SK-N-SH (cell line): ENCODE measurements at regions not wholly inside any gene's neighbourhood (a gene's known extent, or its start where the extent isn't known, plus 50 kb on each side); places are given as distances from the start of the nearest gene placed in this dataset.
A peak's percentile ranks its signal among the peaks of the same experiment; 100 is the strongest.

Source experiments
- CTCF ChIA-PET: fragments of 300-600, 350-600 bp; formaldehyde crosslinking; extraction: SDS; loops from one replicate; lab custom pipeline; 2021; lab: Yijun Ruan, JAX
- POLR2A ChIA-PET: fragments of 350-600 bp; sonication (Branson Sonifier 250); formaldehyde crosslinking; extraction: SDS; loops from one replicate; lab custom pipeline; 2020; ENCODE audit warnings: antibody characterized with exemption, inconsistent platforms; lab: Yijun Ruan, JAX
- DNase-seq: peaks from one replicate; pipeline ENCODE4 v3.0.0; 2012
- H2AFZ ChIP-seq: fragments of 200-600 bp; sonication (generic); 2 replicates; pipeline ENCODE4 v1.8.1; 2016; ENCODE audit warnings: antibody characterized with exemption, mild to moderate bottlenecking, low read depth
- H3F3A ChIP-seq: fragments of 200-600 bp; sonication (generic); replicated peaks from 2 replicates; pipeline ENCODE3; 2016; ENCODE audit warnings: antibody characterized with exemption, mild to moderate bottlenecking; ENCODE audit not compliant: insufficient read depth
- H3K27ac ChIP-seq, 2 experiments: fragments of 200-500 bp in 1 of 2; fragments of 200-600 bp in 1 of 2; sonication (Bioruptor generic) in 1 of 2; sonication (generic), shearing (Covaris generic) in 1 of 2; 2 replicates each; pipeline versions ENCODE4 v1.5.1 to v1.6.1; 2014 to 2016; ENCODE audit warnings: low read depth in 2 of 2, inconsistent platforms in 1 of 2, low read length in 1 of 2, mild to moderate bottlenecking in 1 of 2, mixed read lengths in 1 of 2
- H3K27me3 ChIP-seq: fragments of 200-600 bp; sonication (generic), shearing (Covaris generic); 2 replicates; pipeline ENCODE4 v1.6.1; 2016; ENCODE audit warnings: mixed run types; ENCODE audit not compliant: insufficient read depth
- H3K36me3 ChIP-seq, 2 experiments: fragments of 200-500 bp in 1 of 2; fragments of 200-600 bp in 1 of 2; sonication (Bioruptor generic) in 1 of 2; sonication (generic) in 1 of 2; replicated peaks in 1 of 2; 2 replicates each; pipeline versions ENCODE3 to v1.5.1; 2014 to 2016; ENCODE audit warnings: low read length in 1 of 2, mild to moderate bottlenecking in 1 of 2; ENCODE audit not compliant: insufficient read depth in 2 of 2, control insufficient read depth in 1 of 2
- H3K4me1 ChIP-seq, 2 experiments: fragments of 200-500 bp in 1 of 2; fragments of 200-600 bp in 1 of 2; sonication (Bioruptor generic) in 1 of 2; sonication (generic), shearing (Covaris generic) in 1 of 2; 2 replicates each; pipeline versions ENCODE4 v1.5.1 to v1.6.1; 2014 to 2016; ENCODE audit warnings: low read depth in 1 of 2, low read length in 1 of 2, mixed run types in 1 of 2; ENCODE audit not compliant: insufficient read depth in 2 of 2, control insufficient read depth in 1 of 2
- H3K4me2 ChIP-seq: fragments of 200-600 bp; sonication (generic), shearing (Covaris generic); 2 replicates; pipeline ENCODE4 v1.6.1; 2017; ENCODE audit warnings: mixed run types
- H3K4me3 ChIP-seq, 2 experiments: fragments of 200-500 bp in 1 of 2; fragments of 200-600 bp in 1 of 2; sonication (Bioruptor generic) in 1 of 2; sonication (generic), shearing (Covaris generic) in 1 of 2; 2 replicates each; pipeline versions ENCODE4 v1.5.1 to v1.8.1; 2014 to 2016; ENCODE audit warnings: low read depth in 2 of 2, inconsistent platforms in 1 of 2, low read length in 1 of 2, mild to moderate bottlenecking in 1 of 2, mixed read lengths in 1 of 2, moderate library complexity in 1 of 2
- H3K79me2 ChIP-seq: fragments of 200-600 bp; sonication (generic); 2 replicates; pipeline ENCODE4 v1.8.1; 2017; ENCODE audit warnings: mild to moderate bottlenecking; ENCODE audit not compliant: insufficient read depth
- H3K9ac ChIP-seq: fragments of 200-600 bp; sonication (generic); 2 replicates; pipeline ENCODE4 v1.6.1; 2017; ENCODE audit warnings: mixed run types
- H3K9me2 ChIP-seq: fragments of 200-600 bp; sonication (generic); 2 replicates; pipeline ENCODE4 v1.6.1; 2017; ENCODE audit warnings: mixed run types
- H3K9me3 ChIP-seq: fragments of 200-600 bp; sonication (generic); 2 replicates; pipeline ENCODE4 v1.6.1; 2017; ENCODE audit warnings: mixed run types, mild to moderate bottlenecking, moderate library complexity
- H4K20me1 ChIP-seq: fragments of 200-600 bp; sonication (generic); 2 replicates; pipeline ENCODE4 v1.6.1; 2017; ENCODE audit warnings: mild to moderate bottlenecking, mixed run types; ENCODE audit not compliant: insufficient read depth
- ELF1 ChIP-seq: IDR thresholded peaks from 2 replicates; pipeline ENCODE4 v1.4.0; 2012
- EP300 ChIP-seq, 2 experiments: IDR thresholded peaks; 2 replicates each; pipeline versions ENCODE4 v1.4.0 to v1.6.1; 2012; ENCODE audit warnings: borderline replicate concordance in 1 of 2, low read depth in 1 of 2, low read length in 1 of 2
- EZH2phosphoT487 ChIP-seq: fragments of 200-600 bp; sonication (generic); IDR thresholded peaks from 2 replicates; pipeline ENCODE4 v1.6.1; 2017; ENCODE audit warnings: low read depth, mixed run types, mild to moderate bottlenecking, antibody characterized with exemption, moderate library complexity, borderline replicate concordance
- FOSL2 ChIP-seq: IDR thresholded peaks from 2 replicates; pipeline ENCODE4 v1.4.0; 2012; ENCODE audit warnings: low read depth, mild to moderate bottlenecking, moderate library complexity, borderline replicate concordance
- GATA2 ChIP-seq: sonication (generic); formaldehyde crosslinking; IDR thresholded peaks from 2 replicates; pipeline ENCODE4 v1.5.0; 2020; ENCODE audit warnings: mild to moderate bottlenecking, missing genetic modification reagents
- JUND ChIP-seq: IDR thresholded peaks from 2 replicates; pipeline ENCODE4 v1.4.0; 2012
- MEF2A ChIP-seq: IDR thresholded peaks from 2 replicates; pipeline ENCODE4 v1.4.0; 2012; ENCODE audit warnings: low read depth, borderline replicate concordance
- NFIC ChIP-seq: IDR thresholded peaks from 2 replicates; pipeline ENCODE4 v1.4.0; 2012; ENCODE audit warnings: borderline replicate concordance
- POLR2AphosphoS5 ChIP-seq: IDR thresholded peaks from 2 replicates; pipeline ENCODE4 v1.6.1; 2012; ENCODE audit warnings: low read depth, low read length
- RFX5 ChIP-seq: IDR thresholded peaks from 2 replicates; pipeline ENCODE4 v1.6.1; 2012; ENCODE audit warnings: mild to moderate bottlenecking, improper control_type of control experiment, low read length
- RXRA ChIP-seq: IDR thresholded peaks from 2 replicates; pipeline ENCODE4 v1.4.0; 2012; ENCODE audit warnings: low read depth, mild to moderate bottlenecking, borderline replicate concordance
- SIN3A ChIP-seq: IDR thresholded peaks from 2 replicates; pipeline ENCODE4 v1.6.1; 2012; ENCODE audit warnings: low read depth, mild to moderate bottlenecking, low read length, moderate library complexity, borderline replicate concordance
- SMC3 ChIP-seq: IDR thresholded peaks from 2 replicates; pipeline ENCODE4 v1.6.1; 2012; ENCODE audit warnings: low read depth, low read length, improper control_type of control experiment
- TCF12 ChIP-seq: IDR thresholded peaks from 2 replicates; pipeline ENCODE4 v1.4.0; 2012
- TEAD4 ChIP-seq: IDR thresholded peaks from 2 replicates; pipeline ENCODE4 v1.4.0; 2012; ENCODE audit warnings: mild to moderate bottlenecking, borderline replicate concordance; ENCODE audit not compliant: insufficient read depth
- WGBS: methylation state at CpG from one replicate; pipeline ENCODE4 v1.1.6; 2017; ENCODE audit warnings: low lambda C conversion rate; 5-methylcytosine and 5-hydroxymethylcytosine counted together
- TF ChIP-seq, protein P1 (sequence below): fragments of 150-350 bp; IDR thresholded peaks from 2 replicates; pipeline ENCODE4 v1.6.1; 2016; ENCODE audit warnings: mild to moderate bottlenecking, low read depth, low read length
- TF ChIP-seq, protein P2 (sequence below): fragments of 150-350 bp; IDR thresholded peaks from 2 replicates; pipeline ENCODE4 v1.6.1; 2017; ENCODE audit warnings: antibody characterized with exemption, low read length, low read depth, borderline replicate concordance
- TF ChIP-seq, protein P3 (sequence below): IDR thresholded peaks from 2 replicates; pipeline ENCODE4; 2012
- TF ChIP-seq, protein P4 (sequence below): IDR thresholded peaks from 2 replicates; pipeline ENCODE4 v1.6.1; 2012; ENCODE audit warnings: mild to moderate bottlenecking, low read depth, low read length, moderate library complexity

DNA sequence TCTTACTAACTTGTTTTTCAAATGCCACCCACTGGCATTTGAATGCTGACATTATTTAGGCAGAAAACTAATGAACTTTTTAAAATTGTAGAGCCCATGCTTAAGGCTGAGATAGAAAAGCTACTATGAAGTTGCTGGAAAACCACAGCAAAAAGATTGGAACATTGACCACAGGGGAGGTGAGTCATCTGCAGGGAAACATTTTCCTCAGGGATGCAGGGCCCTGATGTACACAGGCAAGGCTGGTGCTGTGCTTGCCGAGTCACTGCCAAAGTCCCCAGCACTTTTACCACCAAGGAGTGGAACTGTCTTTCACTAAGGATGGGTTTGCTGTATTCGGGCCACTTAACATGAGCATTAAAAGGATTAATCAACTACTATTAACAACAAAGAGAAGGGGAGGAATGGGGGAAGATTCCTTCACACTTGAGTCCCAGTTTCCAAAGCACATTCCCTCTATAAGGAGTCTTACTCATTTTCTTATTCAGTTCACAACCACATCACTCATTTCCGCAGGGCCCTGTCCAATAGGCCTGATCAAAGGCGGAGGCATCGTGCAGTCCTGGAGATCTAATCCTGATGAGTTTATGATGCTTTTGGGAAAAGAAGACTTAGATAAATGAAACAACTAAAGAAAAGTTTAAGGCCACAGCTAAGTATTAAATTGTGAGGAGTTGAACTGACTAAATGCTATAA lies 202.9 kb upstream of the NPY2R start:
- TF ChIP-seq JUND: no peak
- no peak for TF ChIP-seq POLR2AphosphoS5
- no peak for TF ChIP-seq TCF12
- TF ChIP-seq, protein P1, sequence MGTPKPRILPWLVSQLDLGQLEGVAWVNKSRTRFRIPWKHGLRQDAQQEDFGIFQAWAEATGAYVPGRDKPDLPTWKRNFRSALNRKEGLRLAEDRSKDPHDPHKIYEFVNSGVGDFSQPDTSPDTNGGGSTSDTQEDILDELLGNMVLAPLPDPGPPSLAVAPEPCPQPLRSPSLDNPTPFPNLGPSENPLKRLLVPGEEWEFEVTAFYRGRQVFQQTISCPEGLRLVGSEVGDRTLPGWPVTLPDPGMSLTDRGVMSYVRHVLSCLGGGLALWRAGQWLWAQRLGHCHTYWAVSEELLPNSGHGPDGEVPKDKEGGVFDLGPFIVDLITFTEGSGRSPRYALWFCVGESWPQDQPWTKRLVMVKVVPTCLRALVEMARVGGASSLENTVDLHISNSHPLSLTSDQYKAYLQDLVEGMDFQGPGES: no peak
- TF ChIP-seq MEF2A: no peak
- TF ChIP-seq, protein P2, sequence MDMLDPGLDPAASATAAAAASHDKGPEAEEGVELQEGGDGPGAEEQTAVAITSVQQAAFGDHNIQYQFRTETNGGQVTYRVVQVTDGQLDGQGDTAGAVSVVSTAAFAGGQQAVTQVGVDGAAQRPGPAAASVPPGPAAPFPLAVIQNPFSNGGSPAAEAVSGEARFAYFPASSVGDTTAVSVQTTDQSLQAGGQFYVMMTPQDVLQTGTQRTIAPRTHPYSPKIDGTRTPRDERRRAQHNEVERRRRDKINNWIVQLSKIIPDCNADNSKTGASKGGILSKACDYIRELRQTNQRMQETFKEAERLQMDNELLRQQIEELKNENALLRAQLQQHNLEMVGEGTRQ: no peak
- no peak for TF ChIP-seq FOSL2
- TF ChIP-seq ELF1: no peak
- TF ChIP-seq EP300 (IDR thresholded peaks at IDR 0.05; ENCODE audit: borderline replicate concordance in 1 of 2, low read depth in 1 of 2, low read length in 1 of 2): no peak
- TF ChIP-seq, protein P3, sequence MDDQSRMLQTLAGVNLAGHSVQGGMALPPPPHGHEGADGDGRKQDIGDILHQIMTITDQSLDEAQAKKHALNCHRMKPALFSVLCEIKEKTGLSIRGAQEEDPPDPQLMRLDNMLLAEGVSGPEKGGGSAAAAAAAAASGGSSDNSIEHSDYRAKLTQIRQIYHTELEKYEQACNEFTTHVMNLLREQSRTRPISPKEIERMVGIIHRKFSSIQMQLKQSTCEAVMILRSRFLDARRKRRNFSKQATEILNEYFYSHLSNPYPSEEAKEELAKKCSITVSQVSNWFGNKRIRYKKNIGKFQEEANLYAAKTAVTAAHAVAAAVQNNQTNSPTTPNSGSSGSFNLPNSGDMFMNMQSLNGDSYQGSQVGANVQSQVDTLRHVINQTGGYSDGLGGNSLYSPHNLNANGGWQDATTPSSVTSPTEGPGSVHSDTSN: no peak
- no peak for TF ChIP-seq GATA2 (CRISPR knock-in tag)
- TF ChIP-seq RFX5: no peak
- no peak for TF ChIP-seq TEAD4
- TF ChIP-seq, protein P4, sequence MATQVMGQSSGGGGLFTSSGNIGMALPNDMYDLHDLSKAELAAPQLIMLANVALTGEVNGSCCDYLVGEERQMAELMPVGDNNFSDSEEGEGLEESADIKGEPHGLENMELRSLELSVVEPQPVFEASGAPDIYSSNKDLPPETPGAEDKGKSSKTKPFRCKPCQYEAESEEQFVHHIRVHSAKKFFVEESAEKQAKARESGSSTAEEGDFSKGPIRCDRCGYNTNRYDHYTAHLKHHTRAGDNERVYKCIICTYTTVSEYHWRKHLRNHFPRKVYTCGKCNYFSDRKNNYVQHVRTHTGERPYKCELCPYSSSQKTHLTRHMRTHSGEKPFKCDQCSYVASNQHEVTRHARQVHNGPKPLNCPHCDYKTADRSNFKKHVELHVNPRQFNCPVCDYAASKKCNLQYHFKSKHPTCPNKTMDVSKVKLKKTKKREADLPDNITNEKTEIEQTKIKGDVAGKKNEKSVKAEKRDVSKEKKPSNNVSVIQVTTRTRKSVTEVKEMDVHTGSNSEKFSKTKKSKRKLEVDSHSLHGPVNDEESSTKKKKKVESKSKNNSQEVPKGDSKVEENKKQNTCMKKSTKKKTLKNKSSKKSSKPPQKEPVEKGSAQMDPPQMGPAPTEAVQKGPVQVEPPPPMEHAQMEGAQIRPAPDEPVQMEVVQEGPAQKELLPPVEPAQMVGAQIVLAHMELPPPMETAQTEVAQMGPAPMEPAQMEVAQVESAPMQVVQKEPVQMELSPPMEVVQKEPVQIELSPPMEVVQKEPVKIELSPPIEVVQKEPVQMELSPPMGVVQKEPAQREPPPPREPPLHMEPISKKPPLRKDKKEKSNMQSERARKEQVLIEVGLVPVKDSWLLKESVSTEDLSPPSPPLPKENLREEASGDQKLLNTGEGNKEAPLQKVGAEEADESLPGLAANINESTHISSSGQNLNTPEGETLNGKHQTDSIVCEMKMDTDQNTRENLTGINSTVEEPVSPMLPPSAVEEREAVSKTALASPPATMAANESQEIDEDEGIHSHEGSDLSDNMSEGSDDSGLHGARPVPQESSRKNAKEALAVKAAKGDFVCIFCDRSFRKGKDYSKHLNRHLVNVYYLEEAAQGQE: no peak
- TF ChIP-seq SMC3: no peak
- no peak for TF ChIP-seq NFIC
- TF ChIP-seq EZH2phosphoT487: no peak
- no peak for TF ChIP-seq RXRA
- TF ChIP-seq SIN3A: no peak

More for the DNA sequence above, 202.9 kb upstream of the NPY2R start:
- ChIA-PET CTCF (interaction anchor here (1.2 to 1.5 kb wide), 2 partner anchors 8 to 31 kb away, joined by 3 to 4 read pairs; no protein-coding TSS in a partner anchor), POLR2A (no interaction called here)
- no peaks in the 10 kb centered on the region for H4K20me1 ChIP-seq
- H3K4me3 ChIP-seq: no peak overlapping the region
- H3K9me2 ChIP-seq: no peaks in the 10 kb centered on the region
- H3K4me1 ChIP-seq: peaks cover 0 to 7% of the 10 kb centered on the region in 2 experiments; a peak in 1 of 4 replicates
- no peaks in the 10 kb centered on the region for H3F3A ChIP-seq
- H3K4me2 ChIP-seq: no peak overlapping the region
- 50% methylated on average over 5 of the region's 5 CpGs for WGBS
- no peak overlapping the region for H3K9ac ChIP-seq
- no peaks in the 10 kb centered on the region for H3K79me2 ChIP-seq
- peak overlapping the region in 1 of 2 experiments; percentile 57; a peak in 2 of 4 replicates for H3K27ac ChIP-seq
- H2AFZ ChIP-seq: no peak overlapping the region
- no peaks in the 10 kb centered on the region for H3K9me3 ChIP-seq
- no peak for DNase-seq
- H3K36me3 ChIP-seq: no peaks in the 10 kb centered on the region
- H3K27me3 ChIP-seq: no peaks in the 10 kb centered on the region
